GM18870 (cell line): ENCODE measurements at regions not wholly inside any gene's neighbourhood (a gene's known extent, or its start where the extent isn't known, plus 50 kb on each side); places are given as distances from the start of the nearest gene placed in this dataset.

Experiments
- ATAC-seq: cut with Tn5 transposase; IDR thresholded peaks from one replicate; pipeline ENCODE4 v1.9.1; 2021; ENCODE audit warnings: moderate library complexity; ENCODE audit not compliant: unreplicated experiment

DNA sequence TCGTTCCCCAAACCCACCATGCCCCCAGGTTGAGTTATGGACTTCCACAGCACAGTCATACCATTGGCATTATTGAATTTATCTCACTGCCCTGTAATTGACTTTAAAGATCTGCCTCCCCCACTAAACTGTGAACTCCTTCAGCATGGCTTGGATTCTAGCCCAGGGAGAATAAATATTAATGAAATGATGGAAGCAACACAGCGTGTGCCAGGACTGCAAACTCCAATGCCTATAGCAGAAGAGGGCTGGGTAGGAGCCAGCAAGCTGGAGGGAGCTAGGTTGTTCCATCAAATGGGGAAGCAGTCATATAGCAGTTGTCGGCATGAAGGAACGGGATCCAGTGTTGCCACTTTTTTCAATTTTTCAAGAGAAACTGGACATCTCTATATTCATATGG is 69.0 kb upstream of the MSX2 start:
- ATAC-seq = no peak

DNA sequence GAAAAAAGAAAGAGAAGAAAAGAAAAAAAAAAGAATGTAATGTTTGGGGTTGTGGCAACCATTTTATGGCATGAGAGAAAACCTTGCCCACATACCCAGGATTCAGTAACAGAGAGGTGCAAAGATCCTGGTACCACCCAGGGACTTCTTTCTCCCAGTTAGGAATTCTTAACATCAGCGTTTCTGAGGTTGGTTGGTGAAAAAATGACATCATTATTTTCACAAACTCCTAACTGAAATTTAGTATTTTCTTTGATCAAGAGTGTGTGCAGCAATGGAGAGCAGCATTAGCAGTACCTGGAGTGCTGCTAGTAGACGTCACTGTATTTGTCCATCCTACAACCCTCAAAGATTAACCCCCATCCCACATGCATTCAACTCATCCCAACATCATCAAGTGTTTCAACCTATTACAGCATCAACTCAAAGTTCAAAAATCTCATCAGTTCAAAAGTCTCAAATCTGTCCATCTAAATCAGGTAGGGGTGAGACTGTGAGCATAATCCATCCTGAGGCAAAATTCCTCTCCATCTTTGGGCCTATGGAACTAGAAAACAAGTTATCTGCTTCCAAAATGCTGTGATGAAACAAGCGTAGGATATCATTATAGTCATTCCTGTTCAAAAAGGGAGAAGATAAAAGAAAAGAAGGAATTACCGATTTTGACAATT is 60.1 kb upstream of the MSX2 start:
- no peak for ATAC-seq

DNA sequence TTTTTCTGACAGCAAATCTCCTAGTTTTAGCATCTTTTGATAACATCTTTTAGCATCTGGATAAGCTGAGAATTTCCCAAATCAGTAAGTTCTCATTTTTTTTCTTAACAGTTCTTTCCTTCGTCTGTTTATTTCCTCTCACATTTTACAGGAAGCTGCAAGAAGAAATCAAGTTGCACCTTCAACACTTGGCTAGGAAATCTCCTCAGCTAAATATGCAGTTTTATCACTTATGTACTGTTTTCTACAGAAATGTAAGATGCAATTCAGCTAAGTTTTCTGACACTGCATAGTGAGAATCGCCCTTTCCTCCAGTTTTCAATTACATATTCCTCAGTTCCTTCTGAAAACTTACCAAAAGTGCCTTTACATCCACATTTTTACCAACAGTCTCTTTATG is 59.0 kb upstream of the MSX2 start:
- ATAC-seq = no peak

DNA sequence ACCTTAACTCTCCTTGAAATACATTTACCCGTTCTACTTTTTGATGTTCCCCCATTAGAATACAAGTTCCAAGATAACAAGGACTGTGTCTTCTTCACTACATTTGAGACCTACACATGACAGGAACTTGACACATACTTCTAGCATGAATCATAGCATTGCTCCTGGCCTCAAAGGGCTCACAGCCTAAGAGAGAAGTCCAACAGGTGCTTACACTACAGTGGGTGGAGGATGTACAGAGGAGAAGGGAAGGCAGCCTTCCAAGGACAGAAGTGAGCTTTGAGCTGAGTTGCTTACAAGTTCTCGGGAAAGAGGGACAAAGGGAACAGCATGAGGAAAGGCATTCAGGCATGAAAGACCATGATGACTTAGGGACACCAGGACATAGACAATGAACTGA is 56.9 kb upstream of the MSX2 start:
- no peak for ATAC-seq

DNA sequence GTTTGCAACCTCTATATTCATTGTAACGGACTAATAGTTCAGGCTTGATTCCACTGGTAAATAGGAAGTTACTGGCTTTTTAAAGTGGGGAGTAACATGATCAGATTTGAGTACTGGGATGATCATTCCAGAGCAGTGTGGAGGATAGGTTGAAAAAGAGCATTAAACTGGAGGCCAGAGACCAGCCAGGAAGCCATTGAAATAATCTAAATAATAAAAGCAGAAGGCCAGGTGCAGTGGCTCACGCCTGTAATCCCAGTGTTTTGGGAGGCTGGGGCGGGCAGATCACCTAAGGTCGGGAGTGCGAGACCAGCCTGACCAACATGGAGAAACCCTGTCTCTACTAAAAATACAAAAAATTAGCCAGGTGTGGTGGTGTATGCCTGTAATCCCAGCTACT is 56.0 kb upstream of the MSX2 start:
- ATAC-seq = no peak
